Cardiac septum (tissue), 1 donor: ENCODE measurements at regions not wholly inside any gene's neighbourhood (a gene's known extent, or its start where the extent isn't known, plus 50 kb on each side); places are given as distances from the start of the nearest gene placed in this dataset.

Experiments
- DNase-seq: peaks from one replicate; pipeline ENCODE4 v3.0.0-alpha.2; 2020; ENCODE audit warnings: low spot score
- intact Hi-C: fragments of 100-400 bp; cut with DNase I; formaldehyde crosslinking; loops from one replicate; pipeline ENCODE4 v1.14.0; 2022
- donor health status: DM: no; HTN: no; CAD: no.

DNA sequence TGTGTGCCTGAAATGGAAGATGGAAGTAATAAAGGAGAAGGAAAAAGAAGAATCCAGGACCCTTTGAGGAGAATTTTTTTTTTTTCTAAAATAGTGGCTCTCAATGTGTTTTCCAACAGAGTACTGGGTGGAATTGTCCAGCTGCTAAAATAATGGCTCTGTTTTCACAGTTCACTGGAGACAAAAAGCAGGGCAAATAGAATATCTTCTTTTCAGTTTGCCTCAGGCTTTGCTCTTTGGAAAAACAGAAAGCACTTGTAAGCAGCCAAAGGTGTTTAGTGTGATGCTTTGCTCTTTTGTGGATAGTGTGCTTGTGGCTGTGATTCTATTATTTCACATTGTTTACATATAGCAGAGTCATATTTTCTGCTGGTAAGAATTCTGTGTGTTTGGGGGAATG is 77.4 kb upstream of the MROH9 start:
- no peak for DNase-seq
- intact Hi-C loops: no loop called here

DNA sequence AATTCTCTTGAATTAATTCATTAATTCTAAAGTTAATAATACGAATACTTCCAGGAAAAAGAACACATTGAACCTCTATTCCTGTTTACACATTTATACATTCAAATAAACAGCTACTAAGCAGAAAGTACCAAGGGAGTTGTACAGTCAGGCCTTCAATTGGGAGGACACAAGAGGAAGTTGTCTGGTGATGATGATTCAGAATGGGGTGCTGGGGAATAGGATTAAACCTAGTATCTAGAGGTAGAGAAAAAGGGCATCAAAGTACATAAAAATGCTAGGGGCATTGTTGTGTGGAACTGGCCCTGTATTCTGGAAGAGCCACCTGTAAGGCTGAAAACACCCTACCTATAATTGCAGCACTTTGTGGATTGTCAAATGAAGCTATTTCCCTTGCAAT is 71.7 kb upstream of the MROH9 start:
- no peak for DNase-seq
- intact Hi-C loops: no loop called here

DNA sequence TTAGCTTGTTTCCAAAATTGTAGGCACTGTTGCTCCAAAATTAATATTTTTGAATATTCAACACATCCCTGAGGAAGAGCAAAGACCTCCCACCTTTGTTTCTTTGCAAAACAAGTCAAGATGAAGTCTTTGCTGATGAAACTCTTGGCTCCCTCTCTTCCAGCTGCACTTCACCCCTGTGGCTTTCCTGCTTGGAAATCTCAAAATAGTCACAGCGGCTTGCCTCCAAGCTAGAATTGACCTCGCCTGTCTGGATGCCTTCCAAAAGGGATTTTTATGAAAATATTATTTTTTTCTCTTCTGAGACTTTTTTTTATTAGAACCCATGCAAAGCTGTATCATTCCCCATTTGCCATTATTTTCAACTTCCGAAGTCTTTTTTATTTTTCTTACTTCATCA is 71.1 kb upstream of the MROH9 start:
- DNase-seq: no peak
- intact Hi-C loops: no loop called here

DNA sequence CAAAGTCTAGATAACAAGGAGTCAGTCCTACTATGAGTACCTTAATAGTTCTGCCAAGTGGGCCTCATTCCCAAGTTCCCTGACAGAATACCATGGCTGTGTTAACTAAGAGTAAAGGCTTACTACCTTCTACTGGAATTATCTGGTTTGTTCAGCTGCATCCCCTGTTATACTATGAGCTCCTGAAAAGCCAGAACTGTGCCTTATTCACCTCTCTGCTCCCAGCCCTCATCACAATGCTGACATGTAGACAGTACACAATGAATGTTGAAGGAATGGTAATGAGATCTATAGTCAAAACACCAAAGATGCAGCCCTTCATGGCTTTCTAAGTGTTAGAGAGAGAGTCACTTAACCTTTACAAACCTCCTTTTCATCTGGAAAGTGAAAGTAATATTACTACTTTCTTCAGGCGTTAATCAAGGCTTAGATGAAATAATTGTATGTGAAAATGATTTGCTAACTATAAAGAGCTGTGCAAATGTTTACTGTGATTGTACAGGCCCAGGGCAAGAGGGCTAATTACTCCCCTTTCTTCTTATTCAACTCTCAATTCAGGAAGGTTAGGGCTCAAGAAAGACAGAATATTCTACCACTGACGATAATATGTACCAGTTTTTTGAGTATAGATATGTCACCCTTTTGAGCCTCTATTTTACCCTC is 70.3 kb upstream of the MROH9 start:
- intact Hi-C loops: no loop called here
- DNase-seq: no peak

DNA sequence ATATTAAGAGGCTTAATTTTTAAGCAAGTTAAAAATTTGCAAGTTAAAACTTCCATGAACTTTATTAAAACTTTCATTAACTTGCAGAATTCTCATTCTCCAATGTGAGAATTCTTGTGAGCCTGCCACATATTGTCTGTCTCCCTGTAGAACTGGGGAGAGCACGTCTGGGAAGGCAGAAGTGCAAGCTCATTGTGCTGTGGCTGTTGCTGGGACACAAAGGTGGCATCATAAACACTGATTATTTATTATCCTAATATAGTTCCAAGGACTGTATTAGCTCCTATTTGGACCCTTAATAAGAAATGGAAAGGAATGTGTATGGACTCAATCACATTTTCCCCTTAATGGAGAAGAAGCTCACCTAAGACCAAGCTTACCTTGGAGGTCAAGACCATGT is 68.7 kb upstream of the MROH9 start:
- intact Hi-C loops: no loop called here
- no peak for DNase-seq

DNA sequence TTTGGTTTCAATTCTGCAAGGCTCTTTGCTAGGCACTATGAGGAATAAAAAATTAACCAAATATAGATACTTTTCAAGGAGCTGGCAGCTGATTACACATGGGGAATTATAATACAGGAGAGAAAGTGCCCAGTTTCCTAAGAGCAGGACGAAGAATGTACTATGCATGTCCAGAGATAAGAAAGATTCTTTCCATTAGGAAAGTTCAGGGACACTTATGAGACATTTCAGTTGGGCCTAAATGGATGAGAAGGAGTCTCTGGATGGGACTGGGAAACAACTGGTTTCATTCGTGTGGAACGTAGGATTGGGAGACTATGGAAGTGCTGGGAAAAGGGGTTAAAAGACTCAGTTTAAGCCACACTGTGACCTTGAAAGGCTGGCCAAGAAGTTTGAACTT is 63.5 kb upstream of the MROH9 start:
- intact Hi-C loops: no loop called here
- DNase-seq: no peak

DNA sequence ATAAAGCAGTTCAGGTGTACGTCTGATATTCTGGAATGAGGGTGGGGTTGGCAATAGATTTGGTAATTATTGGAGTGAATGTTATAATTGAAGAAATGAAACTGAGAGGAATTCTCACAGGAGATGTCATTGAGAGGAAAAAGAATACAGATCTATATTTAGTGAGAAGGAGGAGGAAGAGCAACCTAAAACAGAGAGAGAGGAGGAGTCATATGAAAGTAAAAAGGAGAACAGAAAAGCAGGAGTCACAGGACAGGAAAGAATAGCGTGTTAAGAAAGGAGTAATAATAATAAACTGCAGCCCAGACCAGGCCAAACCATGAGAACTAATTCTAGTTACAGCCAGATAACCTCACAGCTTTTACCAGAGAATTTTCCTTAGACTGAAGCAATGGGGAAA is 62.7 kb upstream of the MROH9 start:
- DNase-seq: no peak
- intact Hi-C loops: no loop called here

DNA sequence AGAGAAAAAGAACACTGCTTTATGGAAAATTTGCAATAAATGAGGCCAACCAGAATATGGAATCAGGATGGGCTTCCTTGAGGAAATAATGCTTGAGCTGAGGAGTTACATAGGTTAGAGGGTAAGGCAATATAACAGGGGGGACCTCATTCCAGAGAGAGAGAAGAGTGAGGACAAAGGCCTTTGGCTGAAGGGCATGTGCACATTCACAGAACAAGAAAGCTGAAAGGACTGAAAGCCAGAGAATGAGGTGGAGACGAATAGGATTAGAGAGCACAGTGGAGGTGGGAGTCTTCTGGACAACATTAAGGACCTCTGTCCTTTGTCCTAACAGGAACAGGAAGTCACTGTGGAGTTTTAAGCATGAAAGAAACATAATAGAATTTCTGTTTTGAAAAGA is 60.7 kb upstream of the MROH9 start:
- intact Hi-C loops: no loop called here
- DNase-seq: no peak

DNA sequence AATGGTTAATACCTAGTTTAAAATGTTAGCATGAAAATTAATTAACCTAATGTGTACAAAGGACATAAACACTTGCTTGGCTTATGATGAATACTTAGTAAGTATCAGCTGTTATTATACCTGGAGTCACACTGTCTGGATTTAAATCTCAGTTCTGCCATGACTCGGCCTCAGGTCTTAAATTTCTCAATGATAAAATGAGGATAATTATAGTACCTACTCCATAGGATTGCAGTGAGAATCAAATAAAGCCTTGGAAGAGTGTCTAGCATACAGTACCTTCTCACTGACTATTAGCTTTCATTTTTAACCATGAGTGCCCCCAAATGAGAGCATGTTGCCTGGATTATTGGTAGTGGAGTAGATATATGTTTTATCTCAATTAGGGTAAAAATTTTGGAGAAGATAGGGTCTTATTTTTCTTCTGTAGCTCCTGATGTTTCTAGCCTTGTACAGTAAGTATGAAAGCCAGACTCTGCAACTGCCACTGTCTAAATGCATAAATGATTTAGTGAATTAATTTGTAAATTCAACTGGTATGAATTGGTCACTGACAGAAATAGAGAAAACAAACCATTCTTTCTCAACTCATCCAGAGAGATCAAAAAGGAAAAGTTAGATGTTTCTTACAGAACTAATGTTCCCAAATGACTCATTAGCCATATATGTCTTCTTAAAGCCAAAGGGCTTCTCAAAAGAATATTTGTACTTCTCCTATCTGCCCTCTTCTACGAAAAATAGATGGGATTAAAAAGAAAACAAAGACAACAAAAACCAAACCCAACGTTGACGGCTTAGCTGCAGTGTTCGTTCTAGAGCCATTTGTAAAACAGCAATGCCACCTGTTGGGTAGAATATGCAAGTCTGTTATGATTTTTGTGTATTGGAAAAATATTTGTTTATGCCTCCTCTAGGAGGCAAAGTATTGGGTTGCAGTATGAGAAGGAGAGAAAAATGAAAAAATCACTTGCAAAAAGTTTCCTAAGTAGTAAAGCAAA is 53.8 kb upstream of the MROH9 start:
- intact Hi-C loops: loop anchor here (5.0 to 10.0 kb wide), 3 partner anchors 209 to 949 kb away; no protein-coding TSS in a partner anchor
- DNase-seq: no peak
